Mesenchymal stem cell (in vitro differentiated cells and primary cell): ENCODE measurements at regions not wholly inside any gene's neighbourhood (a gene's known extent, or its start where the extent isn't known, plus 50 kb on each side); places are given as distances from the start of the nearest gene placed in this dataset.

Experiments
- DNase-seq: peaks from one replicate; pipeline ENCODE4 v3.0.0-alpha.2; 2013
- H2AFZ ChIP-seq: one replicate; pipeline ENCODE4 v1.6.1; 2013; ENCODE audit warnings: low read depth, mild to moderate bottlenecking, control low read depth, inconsistent platforms, low read length, moderate library complexity
- H2AK5ac ChIP-seq: 2 replicates; pipeline ENCODE4 v1.6.1; 2013; ENCODE audit warnings: low read length, moderate library complexity, mild to moderate bottlenecking, inconsistent platforms; ENCODE audit not compliant: severe bottlenecking
- H2BK120ac ChIP-seq: one replicate; pipeline ENCODE4 v1.6.1; 2013; ENCODE audit warnings: low read depth, mild to moderate bottlenecking, inconsistent platforms, low read length, moderate library complexity
- H2BK12ac ChIP-seq, 2 experiments: one replicate each; pipeline ENCODE4 v1.6.1; 2013; ENCODE audit warnings: inconsistent platforms in 2 of 2, low read length in 2 of 2, mild to moderate bottlenecking in 2 of 2, moderate library complexity in 2 of 2, control low read depth in 1 of 2
- H2BK15ac ChIP-seq: one replicate; pipeline ENCODE4 v1.6.1; 2013; ENCODE audit warnings: mild to moderate bottlenecking, low read depth, inconsistent platforms; ENCODE audit not compliant: poor library complexity, severe bottlenecking
- H2BK5ac ChIP-seq: 2 replicates; pipeline ENCODE4 v1.6.1; 2013; ENCODE audit warnings: low read depth, mild to moderate bottlenecking, low read length, control low read depth, inconsistent platforms; ENCODE audit not compliant: poor library complexity, severe bottlenecking
- H3K14ac ChIP-seq, 2 experiments: one replicate each; pipeline ENCODE4 v1.6.1; 2013; ENCODE audit warnings: inconsistent platforms in 2 of 2, low read length in 2 of 2, control low read depth in 1 of 2, mild to moderate bottlenecking in 1 of 2, moderate library complexity in 1 of 2
- H3K18ac ChIP-seq, 2 experiments: one replicate each; pipeline ENCODE4 v1.6.1; 2013; ENCODE audit warnings: inconsistent platforms in 2 of 2, low read length in 2 of 2, control low read depth in 1 of 2, low read depth in 1 of 2, mild to moderate bottlenecking in 1 of 2
- H3K23ac ChIP-seq, 2 experiments: one replicate each; pipeline ENCODE4 v1.6.1; 2013; ENCODE audit warnings: inconsistent platforms in 2 of 2, low read length in 2 of 2, mild to moderate bottlenecking in 2 of 2, moderate library complexity in 2 of 2, control low read depth in 1 of 2
- H3K27ac ChIP-seq: 2 replicates; pipeline ENCODE4 v1.5.1; 2013; ENCODE audit warnings: mild to moderate bottlenecking, moderate library complexity, low read length, control low read depth, inconsistent platforms; ENCODE audit not compliant: poor library complexity, severe bottlenecking
- H3K27me3 ChIP-seq, 2 experiments: 2 replicates each; pipeline versions ENCODE4 v1.6.1 to v1.7.0; 2013; ENCODE audit warnings: low read length in 2 of 2, mild to moderate bottlenecking in 2 of 2, moderate library complexity in 2 of 2, control low read depth in 1 of 2, inconsistent platforms in 1 of 2; ENCODE audit not compliant: control insufficient read depth in 1 of 2, insufficient read depth in 1 of 2
- H3K36me3 ChIP-seq, 2 experiments: 2 replicates each; pipeline versions ENCODE4 v1.6.1 to v1.7.0; 2013; ENCODE audit warnings: low read length in 2 of 2, control low read depth in 1 of 2, inconsistent platforms in 1 of 2, low read depth in 1 of 2, mild to moderate bottlenecking in 1 of 2; ENCODE audit not compliant: insufficient read depth in 2 of 2, control insufficient read depth in 1 of 2
- H3K4ac ChIP-seq, 2 experiments: one replicate each; pipeline ENCODE4 v1.6.1; 2013; ENCODE audit warnings: inconsistent platforms in 2 of 2, low read length in 2 of 2, mild to moderate bottlenecking in 2 of 2, moderate library complexity in 2 of 2, control low read depth in 1 of 2, low read depth in 1 of 2
- H3K4me1 ChIP-seq: 2 replicates; pipeline ENCODE4 v1.6.1; 2013; ENCODE audit warnings: low read depth, low read length, control low read depth; ENCODE audit not compliant: control insufficient read depth, insufficient read depth
- H3K4me2 ChIP-seq: 2 replicates; pipeline ENCODE4 v1.6.1; 2013; ENCODE audit warnings: low read length, mild to moderate bottlenecking, inconsistent platforms; ENCODE audit not compliant: poor library complexity, severe bottlenecking
- H3K4me3 ChIP-seq, 2 experiments: 2 replicates each; pipeline versions ENCODE4 v1.5.1 to v1.7.0; 2013; ENCODE audit warnings: low read length in 2 of 2, mild to moderate bottlenecking in 2 of 2, control low read depth in 1 of 2, low read depth in 1 of 2; ENCODE audit not compliant: insufficient read depth in 1 of 2
- H3K79me1 ChIP-seq: replicated peaks from 2 replicates; pipeline ENCODE4 v1.6.1; 2013; ENCODE audit warnings: mild to moderate bottlenecking, control low read depth, low read length, inconsistent platforms; ENCODE audit not compliant: poor library complexity, severe bottlenecking
- H3K9ac ChIP-seq: 2 replicates; pipeline ENCODE4 v1.7.0; 2013; ENCODE audit warnings: mild to moderate bottlenecking, low read length, moderate library complexity
- H3K9me3 ChIP-seq: 2 replicates; pipeline ENCODE4 v1.7.0; 2013; ENCODE audit warnings: mild to moderate bottlenecking, low read length; ENCODE audit not compliant: control insufficient read depth
- H4K8ac ChIP-seq: one replicate; pipeline ENCODE4 v1.6.1; 2013; ENCODE audit warnings: inconsistent platforms, mild to moderate bottlenecking, low read length, moderate library complexity
- H4K91ac ChIP-seq: one replicate; pipeline ENCODE4 v1.6.1; 2013; ENCODE audit warnings: mild to moderate bottlenecking, low read length, inconsistent platforms
- WGBS: methylation state at CpG from one replicate; pipeline ENCODE4 v1.1.7; 2013; ENCODE audit warnings: mixed read lengths; 5-methylcytosine and 5-hydroxymethylcytosine counted together

- H3K18ac ChIP-seq = no peak overlapping the region
- no peak overlapping the region for H2BK12ac ChIP-seq
- H2BK120ac ChIP-seq = no peak overlapping the region
- no peak overlapping the region for H3K4me3 ChIP-seq
- no peaks in the 10 kb centered on the region for H3K9me3 ChIP-seq
- H3K79me1 ChIP-seq = no peaks in the 10 kb centered on the region
- H2BK15ac ChIP-seq = no peak overlapping the region
- no peak overlapping the region for H3K4ac ChIP-seq
- no peak overlapping the region for H3K9ac ChIP-seq
- H2AK5ac ChIP-seq = no peak overlapping the region
- DNase-seq = no peak
- H3K27ac ChIP-seq = no peak overlapping the region
- no peaks in the 10 kb centered on the region for H3K4me1 ChIP-seq
- no peak overlapping the region for H3K4me2 ChIP-seq
- H2BK5ac ChIP-seq = no peak overlapping the region
- no peaks in the 10 kb centered on the region for H3K27me3 ChIP-seq
- no peak overlapping the region for H3K23ac ChIP-seq
- H2AFZ ChIP-seq = no peak overlapping the region
- H3K36me3 ChIP-seq = no peaks in the 10 kb centered on the region
- no peak overlapping the region for H3K14ac ChIP-seq
- no peak overlapping the region for H4K8ac ChIP-seq
- H4K91ac ChIP-seq = no peak overlapping the region
- 100% methylated on average over 1 of the region's 1 CpG for WGBS
Observed at GRCh38 chr5:117680426-117680825, 1105.8 kb upstream of the SEMA6A start.

DNA sequence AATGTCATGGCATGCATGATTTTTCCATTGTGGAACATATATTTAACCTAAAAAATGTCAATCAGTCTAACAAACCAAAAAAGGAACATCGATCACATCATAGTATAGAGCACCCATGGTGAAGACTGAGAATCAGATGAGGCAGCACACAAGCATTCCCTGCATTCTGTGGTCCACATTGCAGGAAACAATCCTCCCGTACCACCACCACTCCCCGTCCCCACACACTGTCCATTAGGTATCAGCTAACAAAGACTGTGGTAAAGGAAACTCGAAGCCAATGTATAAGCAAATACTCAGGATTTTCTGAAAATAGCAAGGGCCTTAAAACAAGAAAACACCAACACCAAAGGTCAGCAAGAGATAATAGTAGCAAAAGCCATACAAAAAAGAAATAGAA is 1104.4 kb upstream of the SEMA6A start:
- Histone ChIP-seq H2BK120ac (no peak overlapping the region), H2BK5ac (no peak overlapping the region), H2BK15ac (no peak overlapping the region), H2AFZ (no peak overlapping the region), H3K23ac (no peak overlapping the region), H3K79me1 (no peaks in the 10 kb centered on the region), H4K91ac (no peak overlapping the region), H3K27ac (no peak overlapping the region), H3K27me3 (no peaks in the 10 kb centered on the region), H3K4me3 (no peak overlapping the region), H3K9me3 (no peaks in the 10 kb centered on the region), H3K36me3 (no peaks in the 10 kb centered on the region), H3K9ac (no peak overlapping the region), H4K8ac (no peak overlapping the region), H3K18ac (no peak overlapping the region), H3K4ac (no peak overlapping the region), H2AK5ac (no peak overlapping the region), H3K14ac (no peak overlapping the region), H2BK12ac (no peak overlapping the region), H3K4me1 (no peaks in the 10 kb centered on the region), H3K4me2 (no peak overlapping the region)
- 86% methylated on average over 4 of the region's 4 CpGs for WGBS
- no peak for DNase-seq

GRCh38 chr5:117675646-117676045 is 1101.0 kb upstream of the SEMA6A start:
- Histone ChIP-seq H3K36me3 (no peaks in the 10 kb centered on the region), H2AFZ (no peak overlapping the region), H3K4ac (no peak overlapping the region), H3K27me3 (no peaks in the 10 kb centered on the region), H3K14ac (no peak overlapping the region), H3K79me1 (no peaks in the 10 kb centered on the region), H2BK12ac (no peak overlapping the region), H3K9ac (no peak overlapping the region), H3K27ac (no peak overlapping the region), H3K18ac (no peak overlapping the region), H3K4me3 (no peak overlapping the region), H3K4me2 (no peak overlapping the region), H2BK15ac (no peak overlapping the region), H2BK5ac (no peak overlapping the region), H3K9me3 (no peaks in the 10 kb centered on the region), H3K23ac (no peak overlapping the region), H4K8ac (no peak overlapping the region), H4K91ac (no peak overlapping the region), H3K4me1 (no peaks in the 10 kb centered on the region), H2AK5ac (no peak overlapping the region), H2BK120ac (no peak overlapping the region)
- DNase-seq = no peak
- 99% methylated on average over 4 of the region's 4 CpGs for WGBS

DNA sequence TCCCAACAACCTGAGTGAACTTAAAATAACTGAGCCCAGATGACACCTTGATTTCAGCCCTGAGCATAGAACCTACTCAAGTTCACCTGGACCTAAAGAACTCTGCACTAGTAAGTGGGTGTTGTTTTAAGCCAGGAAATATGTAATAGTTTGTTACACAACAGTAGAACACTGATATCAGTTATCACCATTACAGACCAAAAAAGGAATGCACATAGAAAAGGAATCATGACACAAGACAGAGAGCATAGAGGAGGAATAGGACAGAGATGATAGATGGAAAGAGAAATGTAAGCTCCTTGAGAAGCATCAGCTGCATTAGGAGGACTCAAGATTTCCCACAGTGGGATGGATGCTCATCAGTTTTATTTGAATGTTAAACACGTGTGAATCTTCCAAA is 1096.9 kb upstream of the SEMA6A start:
- H3K27ac ChIP-seq = no peak overlapping the region
- H2AFZ ChIP-seq = no peak overlapping the region
- 100% methylated on average over 1 of the region's 1 CpG for WGBS
- H3K4ac ChIP-seq = no peak overlapping the region
- H3K9me3 ChIP-seq = no peaks in the 10 kb centered on the region
- H3K4me1 ChIP-seq = no peaks in the 10 kb centered on the region
- H3K36me3 ChIP-seq = no peaks in the 10 kb centered on the region
- no peak overlapping the region for H3K14ac ChIP-seq
- H2BK5ac ChIP-seq = no peak overlapping the region
- no peak overlapping the region for H2BK12ac ChIP-seq
- H3K18ac ChIP-seq = no peak overlapping the region
- H3K27me3 ChIP-seq = no peaks in the 10 kb centered on the region
- no peak overlapping the region for H2AK5ac ChIP-seq
- H2BK120ac ChIP-seq = no peak overlapping the region
- H3K4me2 ChIP-seq = no peak overlapping the region
- no peak for DNase-seq
- no peak overlapping the region for H3K4me3 ChIP-seq
- H4K8ac ChIP-seq = no peak overlapping the region
- H2BK15ac ChIP-seq = peak overlapping the region; percentile 19
- H3K23ac ChIP-seq = no peak overlapping the region
- H3K9ac ChIP-seq = no peak overlapping the region
- no peak overlapping the region for H4K91ac ChIP-seq
- H3K79me1 ChIP-seq = no peaks in the 10 kb centered on the region
